ENCODE measurements at regions not wholly inside any gene's neighbourhood (a gene's known extent, or its start where the extent isn't known, plus 50 kb on each side); places are given as distances from the start of the nearest gene placed in this dataset.

DNA sequence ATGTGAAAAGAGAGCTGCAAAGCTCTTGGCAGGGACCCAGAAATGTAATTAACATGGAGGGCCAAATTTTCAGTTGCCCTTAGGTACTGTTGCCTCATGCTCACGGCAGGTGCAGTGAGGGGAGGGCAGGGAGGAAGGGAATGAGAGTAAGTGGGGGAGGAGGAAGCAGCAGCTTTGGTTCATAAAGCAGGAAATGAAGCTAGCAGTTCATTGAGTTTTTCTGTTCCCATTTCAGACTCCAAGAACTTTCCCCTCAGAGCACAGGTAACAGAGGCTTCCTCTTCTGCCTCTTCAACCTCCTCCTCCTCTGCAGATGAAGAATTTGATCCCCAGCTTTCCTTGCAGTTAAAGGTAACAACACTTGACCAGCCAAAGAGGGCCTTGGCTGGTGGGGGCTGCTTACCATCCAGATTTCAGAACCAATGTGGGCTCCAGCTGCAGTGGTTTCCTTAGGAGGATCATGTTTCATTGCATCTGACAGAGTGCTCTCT is 57.9 kb upstream of the PARVA start:
- CTCF ChIA-PET: interaction anchor here (0.6 to 4.9 kb wide), 7 partner anchors 12 to 644 kb away, joined by 3 to 41 read pairs (median 4); no protein-coding TSS in a partner anchor
- TF ChIP-seq TCF7 (CRISPR knock-in tag; IDR thresholded peaks at IDR 0.05; ENCODE audit: low read depth) (no peak), PRRX2 (CRISPR knock-in tag; IDR thresholded peaks at IDR 0.05) (no peak), GABPB1 (CRISPR knock-in tag; IDR thresholded peaks at IDR 0.05) (no peak), TP53 (CRISPR knock-in tag; IDR thresholded peaks at IDR 0.05) (no peak), CBFB (CRISPR knock-in tag; IDR thresholded peaks at IDR 0.05; ENCODE audit: low read depth) (no peak), HMGA2 (CRISPR knock-in tag; IDR thresholded peaks at IDR 0.05) (no peak), ZNF317 (CRISPR knock-in tag; IDR thresholded peaks at IDR 0.05; ENCODE audit: borderline replicate concordance, low read depth) (no peak), GRHL2 (CRISPR knock-in tag; IDR thresholded peaks at IDR 0.05; ENCODE audit: insufficient replicate concordance, severe bottlenecking) (no peak), ELF4 (CRISPR knock-in tag; IDR thresholded peaks at IDR 0.05; ENCODE audit: low read depth) (no peak), ATF1 (CRISPR knock-in tag; IDR thresholded peaks at IDR 0.05) (no peak), ZNF219 (CRISPR knock-in tag; IDR thresholded peaks at IDR 0.05; ENCODE audit: borderline replicate concordance) (no peak), TEAD4 (CRISPR knock-in tag; IDR thresholded peaks at IDR 0.05) (no peak), NFYB (CRISPR knock-in tag; conservative IDR thresholded peaks at IDR 0.05; ENCODE audit: low read depth) (no peak), RORB (CRISPR knock-in tag; IDR thresholded peaks at IDR 0.05) (no peak)
- TF ChIP-seq, protein P1, sequence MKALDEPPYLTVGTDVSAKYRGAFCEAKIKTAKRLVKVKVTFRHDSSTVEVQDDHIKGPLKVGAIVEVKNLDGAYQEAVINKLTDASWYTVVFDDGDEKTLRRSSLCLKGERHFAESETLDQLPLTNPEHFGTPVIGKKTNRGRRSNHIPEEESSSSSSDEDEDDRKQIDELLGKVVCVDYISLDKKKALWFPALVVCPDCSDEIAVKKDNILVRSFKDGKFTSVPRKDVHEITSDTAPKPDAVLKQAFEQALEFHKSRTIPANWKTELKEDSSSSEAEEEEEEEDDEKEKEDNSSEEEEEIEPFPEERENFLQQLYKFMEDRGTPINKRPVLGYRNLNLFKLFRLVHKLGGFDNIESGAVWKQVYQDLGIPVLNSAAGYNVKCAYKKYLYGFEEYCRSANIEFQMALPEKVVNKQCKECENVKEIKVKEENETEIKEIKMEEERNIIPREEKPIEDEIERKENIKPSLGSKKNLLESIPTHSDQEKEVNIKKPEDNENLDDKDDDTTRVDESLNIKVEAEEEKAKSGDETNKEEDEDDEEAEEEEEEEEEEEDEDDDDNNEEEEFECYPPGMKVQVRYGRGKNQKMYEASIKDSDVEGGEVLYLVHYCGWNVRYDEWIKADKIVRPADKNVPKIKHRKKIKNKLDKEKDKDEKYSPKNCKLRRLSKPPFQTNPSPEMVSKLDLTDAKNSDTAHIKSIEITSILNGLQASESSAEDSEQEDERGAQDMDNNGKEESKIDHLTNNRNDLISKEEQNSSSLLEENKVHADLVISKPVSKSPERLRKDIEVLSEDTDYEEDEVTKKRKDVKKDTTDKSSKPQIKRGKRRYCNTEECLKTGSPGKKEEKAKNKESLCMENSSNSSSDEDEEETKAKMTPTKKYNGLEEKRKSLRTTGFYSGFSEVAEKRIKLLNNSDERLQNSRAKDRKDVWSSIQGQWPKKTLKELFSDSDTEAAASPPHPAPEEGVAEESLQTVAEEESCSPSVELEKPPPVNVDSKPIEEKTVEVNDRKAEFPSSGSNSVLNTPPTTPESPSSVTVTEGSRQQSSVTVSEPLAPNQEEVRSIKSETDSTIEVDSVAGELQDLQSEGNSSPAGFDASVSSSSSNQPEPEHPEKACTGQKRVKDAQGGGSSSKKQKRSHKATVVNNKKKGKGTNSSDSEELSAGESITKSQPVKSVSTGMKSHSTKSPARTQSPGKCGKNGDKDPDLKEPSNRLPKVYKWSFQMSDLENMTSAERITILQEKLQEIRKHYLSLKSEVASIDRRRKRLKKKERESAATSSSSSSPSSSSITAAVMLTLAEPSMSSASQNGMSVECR (CRISPR knock-in tag; IDR thresholded peaks at IDR 0.05; ENCODE audit: borderline replicate concordance): no peak
- TF ChIP-seq, protein P2, sequence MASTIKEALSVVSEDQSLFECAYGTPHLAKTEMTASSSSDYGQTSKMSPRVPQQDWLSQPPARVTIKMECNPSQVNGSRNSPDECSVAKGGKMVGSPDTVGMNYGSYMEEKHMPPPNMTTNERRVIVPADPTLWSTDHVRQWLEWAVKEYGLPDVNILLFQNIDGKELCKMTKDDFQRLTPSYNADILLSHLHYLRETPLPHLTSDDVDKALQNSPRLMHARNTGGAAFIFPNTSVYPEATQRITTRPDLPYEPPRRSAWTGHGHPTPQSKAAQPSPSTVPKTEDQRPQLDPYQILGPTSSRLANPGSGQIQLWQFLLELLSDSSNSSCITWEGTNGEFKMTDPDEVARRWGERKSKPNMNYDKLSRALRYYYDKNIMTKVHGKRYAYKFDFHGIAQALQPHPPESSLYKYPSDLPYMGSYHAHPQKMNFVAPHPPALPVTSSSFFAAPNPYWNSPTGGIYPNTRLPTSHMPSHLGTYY (CRISPR knock-in tag; IDR thresholded peaks at IDR 0.05): no peak
- TF ChIP-seq, protein P3, sequence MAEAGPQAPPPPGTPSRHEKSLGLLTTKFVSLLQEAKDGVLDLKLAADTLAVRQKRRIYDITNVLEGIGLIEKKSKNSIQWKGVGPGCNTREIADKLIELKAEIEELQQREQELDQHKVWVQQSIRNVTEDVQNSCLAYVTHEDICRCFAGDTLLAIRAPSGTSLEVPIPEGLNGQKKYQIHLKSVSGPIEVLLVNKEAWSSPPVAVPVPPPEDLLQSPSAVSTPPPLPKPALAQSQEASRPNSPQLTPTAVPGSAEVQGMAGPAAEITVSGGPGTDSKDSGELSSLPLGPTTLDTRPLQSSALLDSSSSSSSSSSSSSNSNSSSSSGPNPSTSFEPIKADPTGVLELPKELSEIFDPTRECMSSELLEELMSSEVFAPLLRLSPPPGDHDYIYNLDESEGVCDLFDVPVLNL (CRISPR knock-in tag; IDR thresholded peaks at IDR 0.05; ENCODE audit: borderline replicate concordance, low read depth): no peak
- TF ChIP-seq, protein P4, sequence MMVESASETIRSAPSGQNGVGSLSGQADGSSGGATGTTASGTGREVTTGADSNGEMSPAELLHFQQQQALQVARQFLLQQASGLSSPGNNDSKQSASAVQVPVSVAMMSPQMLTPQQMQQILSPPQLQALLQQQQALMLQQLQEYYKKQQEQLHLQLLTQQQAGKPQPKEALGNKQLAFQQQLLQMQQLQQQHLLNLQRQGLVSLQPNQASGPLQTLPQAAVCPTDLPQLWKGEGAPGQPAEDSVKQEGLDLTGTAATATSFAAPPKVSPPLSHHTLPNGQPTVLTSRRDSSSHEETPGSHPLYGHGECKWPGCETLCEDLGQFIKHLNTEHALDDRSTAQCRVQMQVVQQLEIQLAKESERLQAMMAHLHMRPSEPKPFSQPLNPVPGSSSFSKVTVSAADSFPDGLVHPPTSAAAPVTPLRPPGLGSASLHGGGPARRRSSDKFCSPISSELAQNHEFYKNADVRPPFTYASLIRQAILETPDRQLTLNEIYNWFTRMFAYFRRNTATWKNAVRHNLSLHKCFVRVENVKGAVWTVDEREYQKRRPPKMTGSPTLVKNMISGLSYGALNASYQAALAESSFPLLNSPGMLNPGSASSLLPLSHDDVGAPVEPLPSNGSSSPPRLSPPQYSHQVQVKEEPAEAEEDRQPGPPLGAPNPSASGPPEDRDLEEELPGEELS (CRISPR knock-in tag; IDR thresholded peaks at IDR 0.05): no peak
- TF ChIP-seq, protein P5, sequence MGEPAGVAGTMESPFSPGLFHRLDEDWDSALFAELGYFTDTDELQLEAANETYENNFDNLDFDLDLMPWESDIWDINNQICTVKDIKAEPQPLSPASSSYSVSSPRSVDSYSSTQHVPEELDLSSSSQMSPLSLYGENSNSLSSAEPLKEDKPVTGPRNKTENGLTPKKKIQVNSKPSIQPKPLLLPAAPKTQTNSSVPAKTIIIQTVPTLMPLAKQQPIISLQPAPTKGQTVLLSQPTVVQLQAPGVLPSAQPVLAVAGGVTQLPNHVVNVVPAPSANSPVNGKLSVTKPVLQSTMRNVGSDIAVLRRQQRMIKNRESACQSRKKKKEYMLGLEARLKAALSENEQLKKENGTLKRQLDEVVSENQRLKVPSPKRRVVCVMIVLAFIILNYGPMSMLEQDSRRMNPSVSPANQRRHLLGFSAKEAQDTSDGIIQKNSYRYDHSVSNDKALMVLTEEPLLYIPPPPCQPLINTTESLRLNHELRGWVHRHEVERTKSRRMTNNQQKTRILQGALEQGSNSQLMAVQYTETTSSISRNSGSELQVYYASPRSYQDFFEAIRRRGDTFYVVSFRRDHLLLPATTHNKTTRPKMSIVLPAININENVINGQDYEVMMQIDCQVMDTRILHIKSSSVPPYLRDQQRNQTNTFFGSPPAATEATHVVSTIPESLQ (CRISPR knock-in tag; IDR thresholded peaks at IDR 0.05): no peak
- TF ChIP-seq, protein P6, sequence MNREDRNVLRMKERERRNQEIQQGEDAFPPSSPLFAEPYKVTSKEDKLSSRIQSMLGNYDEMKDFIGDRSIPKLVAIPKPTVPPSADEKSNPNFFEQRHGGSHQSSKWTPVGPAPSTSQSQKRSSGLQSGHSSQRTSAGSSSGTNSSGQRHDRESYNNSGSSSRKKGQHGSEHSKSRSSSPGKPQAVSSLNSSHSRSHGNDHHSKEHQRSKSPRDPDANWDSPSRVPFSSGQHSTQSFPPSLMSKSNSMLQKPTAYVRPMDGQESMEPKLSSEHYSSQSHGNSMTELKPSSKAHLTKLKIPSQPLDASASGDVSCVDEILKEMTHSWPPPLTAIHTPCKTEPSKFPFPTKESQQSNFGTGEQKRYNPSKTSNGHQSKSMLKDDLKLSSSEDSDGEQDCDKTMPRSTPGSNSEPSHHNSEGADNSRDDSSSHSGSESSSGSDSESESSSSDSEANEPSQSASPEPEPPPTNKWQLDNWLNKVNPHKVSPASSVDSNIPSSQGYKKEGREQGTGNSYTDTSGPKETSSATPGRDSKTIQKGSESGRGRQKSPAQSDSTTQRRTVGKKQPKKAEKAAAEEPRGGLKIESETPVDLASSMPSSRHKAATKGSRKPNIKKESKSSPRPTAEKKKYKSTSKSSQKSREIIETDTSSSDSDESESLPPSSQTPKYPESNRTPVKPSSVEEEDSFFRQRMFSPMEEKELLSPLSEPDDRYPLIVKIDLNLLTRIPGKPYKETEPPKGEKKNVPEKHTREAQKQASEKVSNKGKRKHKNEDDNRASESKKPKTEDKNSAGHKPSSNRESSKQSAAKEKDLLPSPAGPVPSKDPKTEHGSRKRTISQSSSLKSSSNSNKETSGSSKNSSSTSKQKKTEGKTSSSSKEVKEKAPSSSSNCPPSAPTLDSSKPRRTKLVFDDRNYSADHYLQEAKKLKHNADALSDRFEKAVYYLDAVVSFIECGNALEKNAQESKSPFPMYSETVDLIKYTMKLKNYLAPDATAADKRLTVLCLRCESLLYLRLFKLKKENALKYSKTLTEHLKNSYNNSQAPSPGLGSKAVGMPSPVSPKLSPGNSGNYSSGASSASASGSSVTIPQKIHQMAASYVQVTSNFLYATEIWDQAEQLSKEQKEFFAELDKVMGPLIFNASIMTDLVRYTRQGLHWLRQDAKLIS (CRISPR knock-in tag; IDR thresholded peaks at IDR 0.05; ENCODE audit: borderline replicate concordance): no peak

More for the DNA sequence above, 57.9 kb upstream of the PARVA start:
- POLR2A ChIA-PET: interaction anchor here (0.7 kb wide), 1 partner anchor 919 kb away, joined by 3 read pairs; no protein-coding TSS in a partner anchor
- Mint-ChIP-seq H3K4me3 (no peak overlapping the region), H3K27ac (no peak overlapping the region), H3K4me1 (peaks cover 27% of the 10 kb centered on the region), H3K36me3 (peaks cover 12% of the 10 kb centered on the region), H3K9me3 (peaks cover 24% of the 10 kb centered on the region), H3K27me3 (ENCODE audit: low read depth) (no peaks in the 10 kb centered on the region)
- peak; percentile 76 for ATAC-seq
- no peak for DNase-seq (ENCODE audit: low spot score)
